ENCODE measurements at regions not wholly inside any gene's neighbourhood (a gene's known extent, or its start where the extent isn't known, plus 50 kb on each side); places are given as distances from the start of the nearest gene placed in this dataset.

DNA sequence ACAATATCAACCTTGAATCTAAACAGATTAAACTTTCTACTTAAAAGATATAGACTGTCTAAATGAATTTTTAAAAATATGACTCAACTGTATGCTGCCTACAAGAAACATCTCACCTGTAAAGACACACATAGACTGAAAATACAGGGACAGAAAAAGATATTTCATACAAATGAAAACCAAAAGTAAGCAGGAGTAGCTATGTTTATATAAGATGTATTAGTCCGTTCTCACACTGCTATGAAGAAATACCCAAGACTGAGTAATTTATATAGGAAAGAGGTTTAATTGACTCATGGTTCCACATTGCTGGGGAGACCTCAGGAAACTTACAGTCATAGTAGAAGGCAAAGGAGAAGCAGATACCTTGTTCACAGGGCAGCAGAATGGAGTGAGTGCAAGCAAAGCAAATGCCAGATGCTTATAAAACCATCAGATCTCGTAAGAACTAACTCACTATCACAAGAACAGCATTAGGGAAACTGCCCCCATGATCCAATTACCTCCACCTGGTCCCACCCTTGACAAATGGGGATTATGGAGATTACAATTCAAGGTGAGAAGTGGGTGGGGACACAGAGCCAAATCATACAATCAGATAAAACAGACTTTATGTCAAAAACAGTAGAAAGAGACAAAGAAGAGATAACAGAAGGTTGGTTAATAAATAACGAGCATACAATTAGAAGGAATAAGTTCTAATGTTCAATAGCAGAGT, 214.4 kb upstream of the SLC39A10 start:
- TF ChIP-seq, protein P1, sequence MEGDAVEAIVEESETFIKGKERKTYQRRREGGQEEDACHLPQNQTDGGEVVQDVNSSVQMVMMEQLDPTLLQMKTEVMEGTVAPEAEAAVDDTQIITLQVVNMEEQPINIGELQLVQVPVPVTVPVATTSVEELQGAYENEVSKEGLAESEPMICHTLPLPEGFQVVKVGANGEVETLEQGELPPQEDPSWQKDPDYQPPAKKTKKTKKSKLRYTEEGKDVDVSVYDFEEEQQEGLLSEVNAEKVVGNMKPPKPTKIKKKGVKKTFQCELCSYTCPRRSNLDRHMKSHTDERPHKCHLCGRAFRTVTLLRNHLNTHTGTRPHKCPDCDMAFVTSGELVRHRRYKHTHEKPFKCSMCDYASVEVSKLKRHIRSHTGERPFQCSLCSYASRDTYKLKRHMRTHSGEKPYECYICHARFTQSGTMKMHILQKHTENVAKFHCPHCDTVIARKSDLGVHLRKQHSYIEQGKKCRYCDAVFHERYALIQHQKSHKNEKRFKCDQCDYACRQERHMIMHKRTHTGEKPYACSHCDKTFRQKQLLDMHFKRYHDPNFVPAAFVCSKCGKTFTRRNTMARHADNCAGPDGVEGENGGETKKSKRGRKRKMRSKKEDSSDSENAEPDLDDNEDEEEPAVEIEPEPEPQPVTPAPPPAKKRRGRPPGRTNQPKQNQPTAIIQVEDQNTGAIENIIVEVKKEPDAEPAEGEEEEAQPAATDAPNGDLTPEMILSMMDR (conservative IDR thresholded peaks at IDR 0.05; ENCODE audit: low read depth, low read length), result no peak
- TF ChIP-seq EZH2 (IDR thresholded peaks at IDR 0.05; ENCODE audit: low read length, unreplicated experiment) (no peak), EZH2phosphoT487 (IDR thresholded peaks at IDR 0.05; ENCODE audit: borderline replicate concordance, low read length) (no peak)
